HCT116 (cell line): ENCODE measurements at regions not wholly inside any gene's neighbourhood (a gene's known extent, or its start where the extent isn't known, plus 50 kb on each side); places are given as distances from the start of the nearest gene placed in this dataset.
"Not testable (repeated sequence)": the region's sequence is repeated elsewhere in the genome, so short reads cannot be mapped to it uniquely, and the experiment has no call there.

Experiments
- ATAC-seq: fragments of 200-7000 bp; cut with Tn5 transposase; 2 replicates; pipeline ENCODE4 v1.9.1; 2020; ENCODE audit warnings: mild to moderate bottlenecking, moderate library complexity
- BruUV-seq: library from RNA; stranded (reverse); fragments of 400-500 nt; replicated peaks from 2 replicates; lab custom pipeline; 2021; lab: Mats Ljungman, UMichigan
- CTCF ChIA-PET: fragments of 300-600 bp; sonication (Branson Sonifier 250); formaldehyde crosslinking; loops from one replicate; lab custom pipeline; 2021; ENCODE audit warnings: antibody characterized with exemption; lab: Charles Lee
- POLR2A ChIA-PET: fragments of 300-600, 350-600 bp; sonication (Branson Sonifier 250); formaldehyde crosslinking; loops from one replicate; lab custom pipeline; 2021; ENCODE audit warnings: antibody characterized with exemption; lab: Charles Lee
- RAD21 ChIA-PET, 2 experiments: fragments of 300-600 bp; sonication (Branson Sonifier 250); formaldehyde crosslinking; loops; one replicate each; lab custom pipeline; 2023; ENCODE audit warnings: low total read pairs in 2 of 2; ENCODE audit not compliant: uncharacterized antibody in 2 of 2, unreplicated experiment in 2 of 2, low non-redundant PET in 1 of 2; lab: Charles Lee
- DNase-seq: peaks from one replicate; pipeline ENCODE4 v3.0.0-alpha.2; 2010; ENCODE audit warnings: low read depth, low spot score
- H2AFZ ChIP-seq: fragments of 200-600 bp; shearing (Covaris generic), sonication (generic); 2 replicates; pipeline ENCODE4 v1.6.1; 2017; ENCODE audit warnings: low read depth, mixed run types, mixed read lengths, antibody characterized with exemption, low read length; ENCODE audit not compliant: poor library complexity, severe bottlenecking
- H3K27ac ChIP-seq: 2 replicates; pipeline ENCODE4 v1.5.1; 2012; ENCODE audit warnings: low read depth, low read length
- H3K27me3 ChIP-seq: fragments of 200-600 bp; sonication (generic); 2 replicates; pipeline ENCODE4 v1.6.1; 2016; ENCODE audit warnings: mixed run types, low read length, mixed read lengths; ENCODE audit not compliant: insufficient read depth
- H3K36me3 ChIP-seq, 2 experiments: fragments of 200-500 bp in 1 of 2; fragments of 200-600 bp in 1 of 2; sonication (Bioruptor generic) in 1 of 2; sonication (generic) in 1 of 2; 2 replicates each; pipeline versions ENCODE4 v1.5.1 to v1.6.1; 2014 to 2016; ENCODE audit warnings: low read length in 2 of 2, inconsistent platforms in 1 of 2, mixed read lengths in 1 of 2, mixed run types in 1 of 2; ENCODE audit not compliant: insufficient read depth in 2 of 2, control insufficient read depth in 1 of 2
- H3K4me1 ChIP-seq, 2 experiments: fragments of 200-600 bp in 1 of 2; sonication (generic) in 1 of 2; 2 replicates each; pipeline versions ENCODE4 v1.5.1 to v1.6.1; 2012 to 2017; ENCODE audit warnings: low read length in 2 of 2, inconsistent platforms in 1 of 2, mild to moderate bottlenecking in 1 of 2, mixed read lengths in 1 of 2, mixed run types in 1 of 2, moderate library complexity in 1 of 2; ENCODE audit not compliant: insufficient read depth in 2 of 2, control insufficient read depth in 1 of 2
- H3K4me2 ChIP-seq: fragments of 200-600 bp; sonication (generic); 2 replicates; pipeline ENCODE4 v1.6.1; 2017; ENCODE audit warnings: mixed run types, low read length, mixed read lengths
- H3K4me3 ChIP-seq, 2 experiments: fragments of 200-600 bp in 1 of 2; sonication (generic) in 1 of 2; replicated peaks in 1 of 2; 2 replicates each; pipeline ENCODE4 v1.5.1; 2011 to 2016; ENCODE audit warnings: low read length in 2 of 2, control low read depth in 1 of 2, low read depth in 1 of 2, mild to moderate bottlenecking in 1 of 2, mixed read lengths in 1 of 2, mixed run types in 1 of 2
- H3K79me2 ChIP-seq: fragments of 200-600 bp; sonication (generic); 2 replicates; pipeline ENCODE4 v1.6.1; 2017; ENCODE audit warnings: mild to moderate bottlenecking, mixed run types, low read length, moderate library complexity, mixed read lengths; ENCODE audit not compliant: insufficient read depth
- H3K9ac ChIP-seq: fragments of 200-600 bp; sonication (generic); 2 replicates; pipeline ENCODE4 v1.6.1; 2016; ENCODE audit warnings: low read length, mixed read lengths
- H3K9me2 ChIP-seq: fragments of 200-600 bp; sonication (generic), shearing (Covaris generic); 2 replicates; pipeline ENCODE4 v1.6.1; 2017; ENCODE audit warnings: mixed run types, mild to moderate bottlenecking, moderate library complexity; ENCODE audit not compliant: insufficient read depth
- H3K9me3 ChIP-seq, 2 experiments: fragments of 200-500 bp in 1 of 2; fragments of 200-600 bp in 1 of 2; sonication (Bioruptor generic) in 1 of 2; sonication (generic) in 1 of 2; 2 replicates each; pipeline ENCODE4 v1.6.1; 2014 to 2017; ENCODE audit warnings: low read length in 2 of 2, mixed read lengths in 2 of 2, inconsistent platforms in 1 of 2, low read depth in 1 of 2, mild to moderate bottlenecking in 1 of 2, mixed run types in 1 of 2, moderate library complexity in 1 of 2; ENCODE audit not compliant: control insufficient read depth in 1 of 2, insufficient read depth in 1 of 2
- H4K20me1 ChIP-seq: fragments of 200-600 bp; sonication (generic), shearing (Covaris generic); 2 replicates; pipeline ENCODE4 v1.6.1; 2017; ENCODE audit warnings: mixed run types, mild to moderate bottlenecking, moderate library complexity; ENCODE audit not compliant: insufficient read depth
- POLR2AphosphoS5 ChIP-seq: IDR thresholded peaks from 2 replicates; pipeline ENCODE4 v1.6.1; 2011; ENCODE audit warnings: mild to moderate bottlenecking, low read depth, low read length, moderate library complexity
- SP1 ChIP-seq: IDR thresholded peaks from 2 replicates; pipeline ENCODE4 v1.6.1; 2012; ENCODE audit warnings: low read depth
- TCF7L2 ChIP-seq: IDR thresholded peaks from 2 replicates; pipeline ENCODE4 v1.7.0; 2011; ENCODE audit warnings: borderline replicate concordance, inconsistent platforms; ENCODE audit not compliant: insufficient read depth, insufficient read length; ENCODE audit errors: extremely low read depth
- intact Hi-C: fragments of 100-400 bp; cut with micrococcal nuclease; formaldehyde crosslinking; loops from 2 replicates; pipeline ENCODE4 v1.10.0; 2022

DNA sequence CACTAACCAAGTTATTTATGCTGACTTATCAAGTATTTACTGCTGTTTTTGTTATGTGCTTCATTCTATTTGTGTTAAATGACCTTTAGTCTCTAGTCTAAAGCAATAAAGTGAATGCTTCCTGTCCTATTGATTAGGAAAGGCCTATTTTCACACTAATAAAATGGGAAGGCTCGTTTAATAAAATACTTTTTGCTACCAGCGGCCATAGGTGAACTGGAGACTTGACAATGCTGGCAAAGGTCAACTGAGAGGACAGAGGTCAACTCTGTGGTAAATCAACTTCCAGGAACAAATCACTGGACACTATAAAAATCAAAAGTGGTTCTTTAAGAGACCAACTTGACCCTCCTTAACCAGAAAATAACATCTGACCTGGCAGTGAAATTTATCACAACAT lies 634.3 kb downstream of the ISL1 start (continued):
- TF ChIP-seq POLR2AphosphoS5 (no peak), SP1 (no peak)
- TF ChIP-seq, all 23 proteins: peak for 0

DNA sequence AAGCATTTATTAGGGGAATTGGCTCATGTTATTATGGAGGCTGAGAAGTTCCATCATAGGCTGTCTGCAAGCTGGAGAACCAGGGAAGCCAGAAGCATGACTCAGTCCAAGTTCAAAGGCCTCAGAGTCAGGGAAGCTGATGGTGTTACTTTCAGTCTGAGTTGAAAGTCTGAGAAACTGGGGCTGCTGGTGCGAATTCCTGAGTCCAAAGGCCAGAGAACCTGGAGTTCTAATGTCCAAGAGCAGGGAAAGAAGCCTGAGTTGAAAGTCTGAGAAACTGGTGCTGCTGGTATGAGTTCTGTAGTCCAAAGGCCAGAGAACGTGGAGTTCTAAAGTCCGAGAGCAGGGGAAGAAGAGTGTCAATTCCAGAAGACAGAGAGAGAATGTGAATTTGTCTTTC lies 641.1 kb downstream of the ISL1 start:
- no peak overlapping the region for H2AFZ ChIP-seq
- ChIA-PET RAD21 (no interaction called here), CTCF (no interaction called here), POLR2A (no interaction called here)
- ATAC-seq, result no peak
- H3K9me2 ChIP-seq, result no peaks in the 10 kb centered on the region
- no peak overlapping the region for H3K4me3 ChIP-seq
- DNase-seq, result no peak
- H3K4me1 ChIP-seq, result no peaks in the 10 kb centered on the region
- no peaks in the 10 kb centered on the region for H3K27me3 ChIP-seq
- H3K36me3 ChIP-seq, result no peaks in the 10 kb centered on the region
- no peak overlapping the region for H3K27ac ChIP-seq
- intact Hi-C loops, result no loop called here
- no TSS peak for BruUV-seq
- no peaks in the 10 kb centered on the region for H4K20me1 ChIP-seq
- H3K9ac ChIP-seq, result no peak overlapping the region
- H3K79me2 ChIP-seq, result no peaks in the 10 kb centered on the region
- no peak for TF ChIP-seq TCF7L2
- H3K9me3 ChIP-seq, result no peaks in the 10 kb centered on the region
- H3K4me2 ChIP-seq, result no peak overlapping the region

DNA sequence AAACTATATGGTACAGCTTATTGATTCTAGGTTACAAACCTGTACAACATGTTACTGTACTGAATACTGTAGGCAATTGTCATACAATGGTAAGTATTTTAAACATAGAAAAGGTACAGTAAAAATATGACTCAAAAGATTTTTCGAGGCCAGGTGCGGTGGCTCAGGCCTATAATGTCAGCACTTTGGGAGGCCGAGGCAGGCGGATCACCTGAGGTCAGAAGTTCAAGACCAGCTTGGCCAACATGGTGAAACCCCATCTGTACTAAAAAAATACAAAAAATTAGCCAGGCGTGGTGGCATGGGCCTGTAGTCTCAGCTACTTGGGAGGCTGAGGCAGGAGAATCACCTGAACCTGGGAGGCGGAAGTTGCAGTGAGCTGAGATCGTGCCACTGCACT lies 646.6 kb downstream of the ISL1 start:
- CTCF ChIA-PET, POLR2A ChIA-PET, H3K27me3 ChIP-seq, BruUV-seq, H4K20me1 ChIP-seq, H3K4me3 ChIP-seq, H3K9me2 ChIP-seq, H3K79me2 ChIP-seq, H3K4me2 ChIP-seq, H3K9ac ChIP-seq, H3K9me3 ChIP-seq, H3K4me1 ChIP-seq, H3K36me3 ChIP-seq, RAD21 ChIA-PET, ATAC-seq, DNase-seq, H3K27ac ChIP-seq, intact Hi-C loops, H2AFZ ChIP-seq: not testable (repeated sequence)
